GM19240 (cell line): ENCODE measurements at regions not wholly inside any gene's neighbourhood (a gene's known extent, or its start where the extent isn't known, plus 50 kb on each side); places are given as distances from the start of the nearest gene placed in this dataset.
"Not testable (repeated sequence)": the region's sequence is repeated elsewhere in the genome, so short reads cannot be mapped to it uniquely, and the experiment has no call there.

Experiments
- DNase-seq: peaks from one replicate; pipeline ENCODE4 v3.0.0; 2011; ENCODE audit warnings: low spot score; ENCODE audit not compliant: insufficient read length

- DNase-seq, result no peak
These were observed 51.3 kb upstream of the LARGE1 start for GRCh38 chr22:33971561-33971961.

GRCh38 chr22:33975841-33976240 lies 55.6 kb upstream of the LARGE1 start:
- no peak for DNase-seq

- DNase-seq, result no peak
These were observed 63.3 kb upstream of the LARGE1 start for GRCh38 chr22:33983558-33983957.

GRCh38 chr22:33984211-33984610 lies 63.9 kb upstream of the LARGE1 start:
- DNase-seq, result no peak

GRCh38 chr22:33984656-33985285 lies 64.5 kb upstream of the LARGE1 start:
- DNase-seq, result no peak

- no peak for DNase-seq
These were observed 65.2 kb upstream of the LARGE1 start for GRCh38 chr22:33985506-33985905.

GRCh38 chr22:33986167-33986771 lies 66.0 kb upstream of the LARGE1 start:
- DNase-seq, result no peak

GRCh38 chr22:33986954-33987353 lies 66.7 kb upstream of the LARGE1 start:
- no peak for DNase-seq

- not testable (repeated sequence) for DNase-seq
These were observed 69.0 kb upstream of the LARGE1 start for GRCh38 chr22:33989263-33989662.

- no peak for DNase-seq
These were observed 71.3 kb upstream of the LARGE1 start for GRCh38 chr22:33991620-33992019.

- DNase-seq, result no peak
These were observed 76.5 kb upstream of the LARGE1 start for GRCh38 chr22:33996824-33997223.

GRCh38 chr22:34000879-34001526 lies 80.7 kb upstream of the LARGE1 start:
- DNase-seq, result no peak

- no peak for DNase-seq
These were observed 81.6 kb upstream of the LARGE1 start for GRCh38 chr22:34001701-34002466.

- no peak for DNase-seq
These were observed 83.8 kb upstream of the LARGE1 start for GRCh38 chr22:34004058-34004457.

- DNase-seq, result no peak
These were observed 90.0 kb upstream of the LARGE1 start for GRCh38 chr22:34010259-34010658.

GRCh38 chr22:34015642-34016041 lies 95.4 kb upstream of the LARGE1 start:
- no peak for DNase-seq

GRCh38 chr22:34017205-34017604 lies 96.9 kb upstream of the LARGE1 start:
- DNase-seq, result no peak

GRCh38 chr22:34019190-34019845 lies 99.0 kb upstream of the LARGE1 start:
- DNase-seq, result no peak

- DNase-seq, result no peak
These were observed 114.9 kb upstream of the LARGE1 start for GRCh38 chr22:34035209-34035608.

- no peak for DNase-seq
These were observed 116.7 kb upstream of the LARGE1 start for GRCh38 chr22:34036931-34037330.

- DNase-seq, result no peak
These were observed 118.7 kb upstream of the LARGE1 start for GRCh38 chr22:34038801-34039555.
